RWPE2 (cell line): ENCODE measurements at regions not wholly inside any gene's neighbourhood (a gene's known extent, or its start where the extent isn't known, plus 50 kb on each side); places are given as distances from the start of the nearest gene placed in this dataset.

Experiments
- ATAC-seq: fragments of 200-7000 bp; cut with Tn5 transposase; 3 replicates; pipeline ENCODE4 v1.9.1; 2021; ENCODE audit warnings: low read depth
- DNase-seq: peaks from one replicate; pipeline ENCODE4 v3.0.0-alpha.2; 2020; ENCODE audit warnings: low spot score
- H3K27ac ChIP-seq: fragments of 450-650 bp; 2 replicates; pipeline ENCODE4 v1.5.1; 2017; ENCODE audit warnings: mild to moderate bottlenecking; ENCODE audit not compliant: poor library complexity, severe bottlenecking
- H3K27me3 ChIP-seq: fragments of 250-450 bp; sonication (Bioruptor Pico); 2 replicates; pipeline ENCODE4 v1.5.1; 2021; ENCODE audit warnings: mild to moderate bottlenecking, moderate library complexity; ENCODE audit not compliant: insufficient read depth, poor library complexity, severe bottlenecking
- H3K36me3 ChIP-seq: fragments of 250-450 bp; sonication (Bioruptor Pico); 2 replicates; pipeline ENCODE4 v1.5.1; 2020; ENCODE audit warnings: low read depth, mild to moderate bottlenecking, moderate library complexity
- H3K4me1 ChIP-seq: fragments of 250-450 bp; sonication (Bioruptor Pico); 2 replicates; pipeline ENCODE4 v1.5.1; 2021; ENCODE audit warnings: mild to moderate bottlenecking, moderate library complexity; ENCODE audit not compliant: insufficient read depth, poor library complexity, severe bottlenecking
- H3K4me3 ChIP-seq: fragments of 250-450 bp; sonication (Bioruptor Pico); 2 replicates; pipeline ENCODE4 v1.5.1; 2021; ENCODE audit warnings: mild to moderate bottlenecking, moderate library complexity; ENCODE audit not compliant: severe bottlenecking
- H3K9me3 ChIP-seq: fragments of 250-450 bp; sonication (Bioruptor Pico); 2 replicates; pipeline ENCODE4 v1.5.1; 2021; ENCODE audit warnings: mild to moderate bottlenecking, moderate library complexity; ENCODE audit not compliant: severe bottlenecking
- CTCF ChIP-seq: fragments of 450-650 bp; IDR thresholded peaks from one replicate; pipeline ENCODE4 v1.5.1; 2017; ENCODE audit warnings: mild to moderate bottlenecking, moderate library complexity; ENCODE audit not compliant: poor library complexity, severe bottlenecking

GRCh38 chr3:15942462-15942861, 144.7 kb upstream of the ANKRD28 start:
- no peaks in the 10 kb centered on the region for H3K36me3 ChIP-seq

GRCh38 chr3:15942936-15943335, 145.2 kb upstream of the ANKRD28 start:
- H3K27ac ChIP-seq, result no peak overlapping the region
- H3K4me3 ChIP-seq, result no peak overlapping the region
- no peak for TF ChIP-seq CTCF
- H3K4me1 ChIP-seq, result no peaks in the 10 kb centered on the region
- DNase-seq (no peak), ATAC-seq (no peak)
- no peaks in the 10 kb centered on the region for H3K27me3 ChIP-seq
- H3K9me3 ChIP-seq, result no peaks in the 10 kb centered on the region
- H3K36me3 ChIP-seq, result no peaks in the 10 kb centered on the region

More at GRCh38 chr3:15942462-15942861, 144.7 kb upstream of the ANKRD28 start:
- Histone ChIP-seq H3K4me1 (no peaks in the 10 kb centered on the region), H3K9me3 (no peaks in the 10 kb centered on the region), H3K27ac (no peak overlapping the region), H3K4me3 (no peak overlapping the region), H3K27me3 (no peaks in the 10 kb centered on the region)
- no peak for DNase-seq
- TF ChIP-seq CTCF, result no peak
- ATAC-seq, result no peak

GRCh38 chr3:15948388-15948787, 150.6 kb upstream of the ANKRD28 start:
- no peak for TF ChIP-seq CTCF

GRCh38 chr3:15952543-15953175, 154.9 kb upstream of the ANKRD28 start:
- Histone ChIP-seq H3K4me3 (no peak overlapping the region), H3K36me3 (no peaks in the 10 kb centered on the region), H3K27ac (no peak overlapping the region), H3K27me3 (no peaks in the 10 kb centered on the region), H3K9me3 (no peaks in the 10 kb centered on the region), H3K4me1 (no peaks in the 10 kb centered on the region)
- ATAC-seq, result no peak
- no peak for DNase-seq
- no peak for TF ChIP-seq CTCF

More at GRCh38 chr3:15948388-15948787, 150.6 kb upstream of the ANKRD28 start:
- DNase-seq (no peak), ATAC-seq (no peak)
- Histone ChIP-seq H3K27ac (no peak overlapping the region), H3K36me3 (no peaks in the 10 kb centered on the region), H3K4me1 (no peaks in the 10 kb centered on the region), H3K4me3 (no peak overlapping the region), H3K27me3 (no peaks in the 10 kb centered on the region), H3K9me3 (no peaks in the 10 kb centered on the region)

GRCh38 chr3:15953841-15954240, 156.1 kb upstream of the ANKRD28 start:
- no peak for DNase-seq
- no peak overlapping the region for H3K27ac ChIP-seq
- H3K36me3 ChIP-seq, result no peaks in the 10 kb centered on the region
- ATAC-seq, result peak; percentile 40; the same call in 2 of the 3 replicates
- no peak overlapping the region for H3K4me3 ChIP-seq
- peak; percentile 20 for TF ChIP-seq CTCF
- H3K4me1 ChIP-seq, result no peaks in the 10 kb centered on the region
- no peaks in the 10 kb centered on the region for H3K9me3 ChIP-seq
- H3K27me3 ChIP-seq, result no peaks in the 10 kb centered on the region
